ENCODE measurements at regions not wholly inside any gene's neighbourhood (a gene's known extent, or its start where the extent isn't known, plus 50 kb on each side); places are given as distances from the start of the nearest gene placed in this dataset.

DNA sequence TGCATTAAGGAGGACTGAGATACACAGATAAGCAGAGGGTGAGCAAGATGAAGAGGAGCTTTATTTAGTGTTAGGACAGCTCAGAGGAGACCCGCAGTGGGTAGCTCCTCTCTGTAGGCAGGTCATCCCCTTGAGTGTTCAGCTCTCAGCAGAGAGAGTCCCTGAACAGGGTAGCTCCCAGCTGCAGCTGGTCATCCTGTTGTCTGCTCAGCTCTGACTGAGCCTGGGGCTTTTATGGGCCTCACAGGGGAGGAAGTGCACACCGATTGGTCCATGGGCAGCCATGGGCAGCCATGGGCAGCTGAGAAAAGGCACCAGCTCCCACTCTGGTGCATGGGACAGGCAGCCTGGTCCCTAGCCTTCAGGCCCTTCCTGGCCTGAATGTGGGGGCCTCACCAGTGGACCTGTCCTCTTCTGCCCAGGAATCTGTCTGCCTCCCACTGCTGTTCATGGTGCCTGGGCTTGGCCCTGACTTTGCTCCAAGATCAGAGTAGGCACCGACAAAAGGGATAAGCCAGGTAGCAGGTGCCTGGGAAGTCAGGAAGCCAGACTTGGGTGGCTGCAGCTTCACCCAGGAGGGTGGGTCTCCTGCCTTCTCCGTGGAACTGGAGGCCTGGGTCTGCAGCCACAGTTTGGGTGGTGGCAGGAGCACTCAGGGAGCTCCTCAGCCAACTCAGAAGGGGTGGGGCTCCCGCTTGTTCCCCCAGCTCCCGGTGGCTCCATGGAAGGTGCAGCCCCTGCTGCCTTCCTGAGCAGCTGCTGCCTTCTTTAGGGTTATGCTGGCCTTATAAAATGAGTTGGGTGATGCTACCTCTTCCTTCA is 54.7 kb downstream of the MYEOV start:
- no peak for DNase-seq

DNA sequence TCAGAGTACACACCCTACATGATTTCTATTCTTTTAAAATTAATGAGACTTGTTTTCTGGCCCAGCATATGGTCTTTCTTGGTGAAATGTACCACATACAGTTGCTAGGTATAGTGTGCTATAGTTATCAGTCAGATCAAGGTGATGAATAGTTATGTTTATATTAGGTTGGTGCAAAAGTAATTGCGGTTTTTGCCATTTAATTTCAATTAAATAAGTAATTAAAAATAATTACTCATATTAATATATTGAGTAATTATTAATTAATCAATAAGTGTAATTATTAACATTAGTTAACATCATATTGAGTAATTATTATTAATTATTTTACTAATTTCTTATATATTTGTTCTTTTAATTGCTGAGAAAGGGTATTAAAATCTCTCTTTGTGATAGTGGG is 56.1 kb downstream of the MYEOV start:
- DNase-seq, result no peak

DNA sequence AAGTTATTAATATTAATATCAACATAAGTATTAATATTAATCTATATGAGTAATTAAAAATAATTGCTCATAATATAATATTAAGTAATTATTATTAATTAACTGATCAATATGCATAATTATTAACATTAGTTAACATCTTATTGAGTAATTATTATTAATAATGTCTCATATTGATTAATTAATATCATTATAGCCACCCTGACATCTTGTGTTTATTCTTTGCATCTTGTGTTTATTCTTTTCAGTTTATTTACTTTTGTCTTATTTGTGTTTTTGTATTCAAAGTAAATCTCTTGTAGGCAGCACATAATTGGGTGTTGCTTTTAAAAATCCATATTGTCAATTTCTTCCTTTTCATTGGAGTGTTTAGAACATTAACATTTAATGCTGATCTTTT is 56.6 kb downstream of the MYEOV start:
- no peak for DNase-seq

DNA sequence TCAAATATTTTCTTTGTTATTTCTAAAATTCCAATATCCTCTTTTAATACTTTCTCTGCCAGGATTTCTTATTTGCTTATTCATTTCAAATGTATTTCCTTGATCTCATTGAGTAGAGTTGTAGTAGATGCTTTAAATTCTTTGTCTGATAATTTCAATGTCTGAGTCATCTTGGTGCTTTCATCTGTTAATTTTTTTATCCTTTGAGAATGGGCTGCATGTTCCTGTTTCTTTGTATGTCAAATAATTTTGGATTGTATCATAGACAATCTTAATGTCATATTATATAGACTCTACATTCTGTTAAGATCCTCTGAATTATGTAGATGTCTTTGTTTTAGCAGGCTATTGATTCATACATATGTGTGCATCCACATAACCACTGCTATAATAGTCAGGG is 57.5 kb downstream of the MYEOV start:
- no peak for DNase-seq

DNA sequence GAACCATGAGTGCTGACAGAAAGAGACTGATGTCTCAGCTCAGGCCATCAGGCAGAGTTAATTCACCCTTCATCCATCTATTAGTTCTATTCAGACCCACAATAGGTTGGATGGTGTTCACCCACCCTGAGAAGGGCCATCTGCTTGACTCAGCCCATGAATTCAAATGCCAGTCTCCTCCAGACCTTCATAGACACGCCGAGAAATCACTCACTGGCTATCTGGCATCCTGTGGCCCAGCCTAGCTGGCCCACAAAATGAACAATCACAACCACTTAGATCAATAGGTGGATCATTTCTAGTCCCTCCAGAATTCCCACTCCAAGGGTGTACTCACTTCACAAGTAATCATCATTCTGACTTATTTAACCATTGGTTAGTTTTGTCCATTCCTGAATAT is 58.2 kb downstream of the MYEOV start:
- DNase-seq, result no peak

DNA sequence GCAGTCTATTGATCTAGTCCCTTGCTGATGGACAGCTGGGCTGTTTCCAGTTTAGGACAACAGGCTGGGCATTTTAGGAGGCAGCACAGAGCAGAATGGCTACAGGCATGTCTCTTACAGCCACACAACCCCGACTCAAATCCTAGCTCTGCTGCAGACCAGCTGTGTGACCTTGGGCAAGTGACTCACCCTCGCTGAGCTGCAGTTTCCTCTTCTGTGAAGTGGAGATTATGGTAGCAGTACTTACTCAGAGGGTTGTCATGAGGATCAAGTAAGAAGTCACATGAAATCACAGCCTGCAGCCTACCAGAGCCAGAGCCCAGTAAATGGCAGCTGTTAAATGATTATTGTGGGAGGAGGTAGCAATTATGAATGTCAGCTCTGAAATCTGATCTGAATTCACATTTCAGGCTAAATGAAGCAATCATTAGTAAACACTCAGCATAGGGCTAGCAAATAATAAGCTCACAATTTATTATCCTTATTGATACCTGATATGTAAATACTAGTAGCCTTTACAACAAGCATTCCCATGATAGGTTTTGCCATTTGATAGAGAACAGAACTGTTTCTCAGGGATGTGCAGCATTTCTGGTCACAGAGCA is 58.9 kb downstream of the MYEOV start:
- peak; percentile 66 for DNase-seq

DNA sequence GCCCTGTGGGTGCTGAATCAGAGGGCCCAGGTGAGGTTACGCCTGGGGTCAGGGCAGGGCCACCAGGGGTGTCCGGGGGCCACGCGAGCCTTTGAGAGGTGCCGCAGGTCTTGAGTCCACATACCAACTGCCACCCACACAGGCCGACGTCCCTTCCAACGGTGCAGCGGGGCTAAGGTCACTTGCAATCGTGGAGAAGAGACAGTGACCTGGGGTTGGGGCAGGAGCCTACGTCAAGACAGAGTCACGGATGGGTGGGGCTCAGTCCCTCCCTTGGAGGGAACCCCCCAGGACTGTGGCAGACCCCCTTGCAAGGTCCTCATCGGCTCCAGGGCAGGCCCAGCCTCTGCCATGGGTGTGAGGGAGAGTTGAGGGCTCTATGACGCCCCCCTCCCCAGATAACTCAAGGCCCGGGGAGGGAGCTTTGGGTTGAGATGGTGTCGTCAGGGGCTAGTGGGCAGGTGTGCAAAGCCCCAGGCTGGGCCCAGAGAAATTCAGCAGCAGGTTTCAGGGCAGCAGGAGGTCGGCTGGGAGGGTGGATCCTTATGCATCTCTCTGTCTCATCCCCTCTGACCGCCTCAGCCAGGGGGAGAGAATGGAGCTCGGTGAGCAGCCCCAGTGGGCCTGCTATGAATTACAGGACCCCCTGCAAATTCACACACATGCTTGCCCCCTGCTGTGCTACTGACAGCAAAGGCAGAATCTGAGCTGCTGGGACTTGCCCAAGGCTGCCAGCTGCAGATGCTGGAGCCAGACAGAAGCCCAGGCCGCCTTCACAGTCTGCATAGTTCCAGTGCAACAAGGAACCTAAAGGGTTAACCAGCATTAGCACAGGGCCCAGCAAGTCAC is 60.0 kb downstream of the MYEOV start:
- DNase-seq, result no peak

DNA sequence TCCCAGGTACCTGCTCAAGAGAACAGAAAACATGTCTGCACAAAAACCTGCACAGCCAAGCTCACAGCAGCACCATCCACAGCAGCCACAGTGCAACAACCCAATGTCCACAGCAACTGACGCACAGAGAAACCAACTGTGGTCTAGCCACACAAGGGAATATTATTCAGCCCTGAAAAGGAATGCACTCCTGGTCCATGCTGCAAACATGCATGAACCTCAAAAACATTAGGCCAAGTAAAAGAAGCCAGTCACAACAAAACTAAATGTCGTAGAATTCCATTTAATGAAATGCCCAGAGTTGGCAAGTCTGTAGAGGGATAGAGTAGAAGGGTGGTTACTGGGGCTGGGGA is 60.6 kb downstream of the MYEOV start:
- no peak for DNase-seq

DNA sequence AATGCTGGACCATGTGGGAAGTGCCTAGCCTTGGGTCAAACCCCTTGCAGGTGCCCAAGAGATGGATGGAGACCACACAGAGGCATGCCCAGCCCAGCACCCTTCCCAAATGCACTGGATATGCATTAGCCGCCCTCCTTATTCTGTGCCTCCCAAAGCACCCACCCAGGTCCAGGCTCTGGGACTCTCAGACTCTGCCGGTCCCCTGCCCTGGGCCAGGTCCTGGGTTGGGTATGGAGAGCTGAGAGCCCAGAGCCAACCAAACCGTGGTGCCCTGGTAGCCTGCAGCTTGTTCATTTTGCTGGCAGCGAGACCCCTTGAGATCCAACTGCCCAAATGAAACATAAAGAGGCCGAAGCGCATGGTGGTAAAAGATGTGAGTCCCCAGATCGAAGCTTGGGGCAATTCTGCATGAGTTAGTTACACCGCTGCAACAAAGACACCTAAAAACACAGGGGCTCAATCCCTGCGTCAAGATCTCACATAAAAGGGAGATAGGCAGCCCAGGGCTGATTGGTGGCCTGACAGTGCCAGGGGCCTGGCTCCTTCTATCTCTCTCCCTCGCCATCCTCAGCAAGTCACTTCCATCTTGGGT is 61.5 kb downstream of the MYEOV start:
- DNase-seq, result no peak

DNA sequence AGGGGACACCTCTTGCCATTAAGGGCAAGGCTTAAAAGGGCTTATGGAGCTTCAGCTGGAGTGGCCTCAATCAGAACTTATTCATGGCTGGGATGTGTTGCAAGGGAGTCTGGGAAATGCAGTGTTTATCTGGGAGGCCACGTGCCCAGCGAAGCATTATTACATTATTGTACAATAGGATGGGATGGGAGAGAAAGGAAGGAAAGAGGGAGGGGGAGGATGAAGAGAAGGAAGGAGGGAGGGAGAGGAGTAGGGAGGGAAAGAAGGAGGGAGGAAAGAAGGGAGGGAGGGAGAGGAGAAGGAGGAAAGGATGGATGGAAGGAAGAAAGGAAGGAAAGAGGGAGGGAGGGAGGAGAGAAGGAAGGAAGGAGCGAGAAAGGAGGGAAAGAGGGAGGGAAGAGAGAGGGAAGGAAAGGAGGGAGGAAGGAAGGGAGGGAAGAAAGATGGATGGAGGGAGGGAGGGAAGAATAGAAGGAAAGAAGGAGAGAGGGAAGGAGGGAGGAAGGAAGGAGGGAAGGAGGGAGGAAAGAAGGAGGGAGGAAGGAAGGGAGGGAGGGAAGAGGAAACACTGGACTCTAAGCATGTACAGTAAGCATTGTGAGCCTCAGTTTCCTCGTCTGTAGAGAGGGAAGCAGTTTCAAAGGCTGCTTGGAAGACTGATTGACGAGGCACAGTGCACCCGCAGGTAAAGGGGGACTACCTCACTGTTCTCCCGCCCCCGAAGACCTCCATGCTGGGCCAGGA is 62.2 kb downstream of the MYEOV start:
- DNase-seq, result no peak

DNA sequence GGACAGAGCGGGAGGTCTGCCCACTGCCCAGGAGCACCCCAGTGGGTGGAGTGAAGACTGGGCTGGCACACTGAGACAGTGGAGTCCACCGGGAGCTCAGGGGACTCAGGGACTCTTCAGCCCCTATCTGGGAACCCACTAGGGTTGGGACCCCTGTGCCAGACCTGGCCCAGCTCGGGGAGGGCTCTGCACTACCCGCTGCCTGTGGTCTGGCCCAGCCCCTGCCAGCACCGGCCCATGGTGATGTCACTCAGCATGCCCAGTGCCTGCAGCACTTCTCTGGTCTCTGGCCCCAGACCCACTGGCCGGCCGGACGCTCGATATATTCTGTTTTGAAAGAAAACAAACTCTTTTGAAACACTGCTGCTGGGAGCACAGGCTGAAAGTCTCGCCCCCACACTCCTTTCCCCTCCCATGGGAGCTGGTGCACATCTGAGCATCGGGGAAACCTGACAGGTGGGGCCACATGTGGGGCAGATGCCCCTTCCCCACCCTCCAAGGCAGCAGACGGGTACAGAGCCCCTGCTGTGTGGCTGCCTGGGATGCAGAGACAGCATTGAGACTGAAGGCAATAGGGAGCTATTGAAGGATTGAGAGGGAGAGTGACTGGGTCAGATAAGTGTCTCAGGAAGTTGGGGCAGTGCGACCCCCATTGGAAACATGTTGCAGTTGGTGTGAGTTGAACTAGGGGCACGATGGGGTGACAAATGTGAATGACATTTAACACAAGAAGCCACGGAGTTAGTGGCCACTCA is 62.9 kb downstream of the MYEOV start:
- DNase-seq, result no peak

DNA sequence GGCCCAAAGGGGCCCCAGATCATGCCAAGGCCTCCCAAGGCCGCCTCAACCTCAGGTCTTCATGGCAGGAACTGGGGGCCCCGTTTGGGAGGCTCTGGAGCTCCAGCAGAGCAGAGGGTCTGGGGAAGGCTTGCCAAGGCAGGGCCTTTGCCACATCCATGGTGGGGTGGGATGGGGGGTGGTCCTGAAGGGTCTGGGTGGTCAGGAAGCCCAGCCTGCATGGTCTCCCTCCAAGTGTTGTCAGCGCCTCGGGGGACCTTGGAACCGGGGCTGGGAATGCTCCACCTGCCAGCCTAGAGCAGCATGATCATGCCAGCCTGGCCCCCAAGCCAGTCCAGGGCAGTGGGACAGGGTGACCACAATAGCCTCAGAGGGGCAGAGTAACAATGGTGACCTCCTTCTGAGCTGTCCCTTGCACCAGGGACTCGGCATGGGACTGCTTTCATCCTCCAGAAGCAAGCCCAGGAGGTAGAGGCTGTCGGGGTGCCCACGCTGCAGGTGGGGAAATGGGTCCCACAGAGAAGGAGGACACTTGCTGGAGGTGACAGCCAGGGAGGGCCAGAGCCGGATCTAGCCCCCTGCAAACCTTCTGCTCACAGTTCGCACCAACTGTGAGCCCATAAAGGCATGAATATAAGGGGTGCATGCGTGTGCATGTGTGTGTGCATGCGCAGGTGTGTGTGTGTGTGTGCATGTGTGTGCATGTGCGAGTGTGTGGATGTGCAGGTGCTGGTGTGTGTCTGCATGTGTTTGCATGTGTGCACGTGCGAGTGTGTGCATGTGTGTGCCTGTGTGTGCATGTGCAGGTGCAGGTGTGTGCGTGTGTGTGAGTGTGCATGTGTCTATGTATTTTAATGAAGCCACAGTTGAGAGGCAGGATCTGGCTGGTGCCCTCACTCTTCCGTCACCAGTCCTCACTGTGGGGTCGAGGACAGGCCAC is 63.8 kb downstream of the MYEOV start:
- no peak for DNase-seq

DNA sequence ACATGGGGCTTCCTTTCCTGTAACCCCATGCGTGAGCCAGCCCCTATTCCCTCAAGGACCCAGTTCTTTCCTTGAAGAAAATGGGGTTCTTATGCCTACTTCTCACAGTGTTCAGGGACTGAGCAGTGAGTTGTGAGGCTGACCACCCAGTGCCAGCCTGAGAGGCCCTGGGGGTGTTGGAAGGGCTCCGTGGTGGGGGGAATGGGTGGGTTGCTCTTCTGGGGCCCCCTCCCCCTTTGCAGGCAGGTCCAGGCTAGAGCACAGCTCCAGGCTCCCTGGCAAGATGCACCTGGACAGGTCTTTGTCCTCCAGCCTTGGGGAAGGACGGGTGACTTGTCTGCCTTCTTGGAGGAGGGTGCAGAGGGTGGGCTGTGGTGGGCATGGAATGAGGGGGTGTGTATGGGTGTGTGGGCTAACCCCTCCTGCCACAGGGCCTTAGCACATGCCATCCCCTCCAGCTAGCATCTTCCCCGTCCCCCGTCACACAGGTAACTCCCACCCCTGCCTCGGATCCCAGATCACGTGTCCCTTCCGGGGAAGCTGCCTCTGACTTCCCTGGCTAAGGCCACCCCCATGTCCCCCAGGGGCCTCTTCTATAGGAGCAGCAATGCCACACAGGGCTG is 64.6 kb downstream of the MYEOV start:
- no peak for DNase-seq

DNA sequence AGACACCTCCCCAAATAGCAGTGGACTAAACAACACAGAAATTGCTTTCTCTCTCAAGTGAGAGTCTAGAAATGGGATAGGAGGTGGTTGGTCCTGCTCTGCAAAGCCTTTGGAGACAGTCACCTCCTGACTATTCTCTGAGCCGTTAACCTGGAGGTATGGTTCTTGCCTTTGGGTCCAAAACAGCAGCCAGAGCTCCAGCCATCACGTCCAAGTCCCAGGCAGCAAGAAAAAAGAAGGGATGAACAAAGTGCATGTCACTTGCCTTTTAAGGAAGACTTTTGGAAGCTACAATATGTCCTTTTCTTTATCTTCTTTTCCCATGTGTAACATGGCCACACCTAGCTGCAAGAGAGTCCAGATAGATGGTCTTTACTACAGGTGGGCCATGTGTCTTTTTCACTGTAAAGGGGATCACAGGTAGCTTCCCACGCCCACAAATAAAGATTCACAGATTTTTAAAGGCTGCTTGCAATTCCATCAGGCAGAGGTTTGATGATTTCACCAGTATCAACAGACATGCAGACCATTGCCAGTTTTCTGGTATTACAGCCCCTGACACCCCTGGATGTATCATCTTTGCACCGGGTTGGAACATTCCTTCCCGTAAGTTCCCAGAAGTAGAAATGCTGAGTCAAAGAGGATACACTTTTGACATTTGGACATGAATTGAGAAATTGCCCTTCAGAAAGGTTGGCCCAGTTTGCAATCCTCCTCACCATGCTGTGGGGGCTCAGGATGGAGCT is 66.0 kb downstream of the MYEOV start:
- no peak for DNase-seq

DNA sequence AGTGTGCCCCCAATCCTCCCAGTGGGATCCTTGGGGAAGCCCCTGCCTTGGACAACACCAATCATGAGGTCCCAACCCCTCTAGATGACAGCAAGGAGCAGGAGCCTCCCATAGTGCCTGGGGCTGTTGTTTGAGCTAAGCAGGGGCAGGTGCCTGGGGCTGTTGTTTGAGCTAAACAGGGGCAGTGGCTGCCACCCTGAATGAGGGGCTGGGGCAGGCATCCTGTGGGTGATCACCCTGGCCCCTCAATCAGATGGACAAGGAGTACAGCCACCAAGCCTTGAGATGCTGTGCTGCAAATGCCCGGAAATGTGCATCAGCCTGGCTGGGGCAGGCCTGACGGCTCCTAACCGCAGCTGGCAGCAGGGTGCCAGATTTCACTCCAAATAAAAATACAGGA is 66.7 kb downstream of the MYEOV start:
- no peak for DNase-seq

DNA sequence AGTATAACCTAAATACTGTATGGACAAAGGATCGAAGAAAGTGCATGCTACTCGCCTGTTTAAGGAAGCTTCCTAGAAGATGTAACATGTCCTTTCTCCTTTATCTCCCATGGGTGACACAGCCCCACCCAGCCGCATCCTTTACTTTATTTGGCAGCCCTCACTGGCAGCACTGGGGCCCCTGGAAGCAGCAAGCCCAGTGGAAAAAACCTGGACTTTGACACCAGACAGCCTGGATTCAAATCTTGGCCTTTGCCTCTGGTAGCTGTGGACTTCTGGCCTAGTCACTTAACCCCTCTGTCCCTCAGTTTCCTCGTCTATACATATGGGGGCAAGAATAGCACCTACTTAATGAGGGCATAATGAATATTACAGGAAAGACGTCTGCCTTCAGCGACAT is 67.1 kb downstream of the MYEOV start:
- DNase-seq, result no peak

DNA sequence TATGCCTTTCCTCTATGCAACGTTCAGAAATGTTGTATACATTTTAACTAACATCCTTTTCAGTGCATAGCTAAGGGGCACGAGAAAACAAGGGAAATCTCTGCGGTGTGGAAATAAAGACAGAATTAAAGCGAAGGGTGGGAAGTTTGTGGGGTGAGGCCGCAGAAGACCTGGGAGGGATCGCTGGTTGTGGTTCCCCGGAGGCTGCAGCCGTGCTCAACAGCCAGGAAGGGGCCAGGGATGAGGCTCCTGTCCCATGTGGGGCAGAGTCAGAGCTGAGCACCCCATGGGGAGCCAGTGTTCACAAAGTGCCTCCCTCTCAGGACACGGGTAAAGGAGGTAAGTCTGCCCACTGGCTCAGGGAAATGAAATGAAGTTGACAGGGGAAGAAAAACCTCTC is 67.5 kb downstream of the MYEOV start:
- DNase-seq, result no peak

DNA sequence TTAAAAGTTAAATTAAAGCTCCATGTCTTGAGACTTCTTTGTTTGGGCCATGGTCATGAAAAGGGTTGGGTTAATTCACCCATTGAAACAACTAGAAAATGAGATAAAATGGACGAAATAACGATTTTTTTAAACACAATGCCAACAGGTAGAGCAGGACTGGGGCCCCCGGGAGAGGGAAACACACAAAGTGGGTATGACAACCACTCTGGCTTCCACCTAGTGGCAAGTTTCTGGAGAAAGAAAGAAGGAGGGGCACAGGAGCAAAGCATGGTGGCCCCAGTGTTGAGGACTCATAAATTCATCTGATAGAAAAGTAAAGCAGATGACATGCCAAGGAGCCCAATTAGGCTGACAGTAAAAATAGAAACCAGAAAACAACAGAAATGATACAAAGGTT is 68.4 kb downstream of the MYEOV start:
- no peak for DNase-seq

DNA sequence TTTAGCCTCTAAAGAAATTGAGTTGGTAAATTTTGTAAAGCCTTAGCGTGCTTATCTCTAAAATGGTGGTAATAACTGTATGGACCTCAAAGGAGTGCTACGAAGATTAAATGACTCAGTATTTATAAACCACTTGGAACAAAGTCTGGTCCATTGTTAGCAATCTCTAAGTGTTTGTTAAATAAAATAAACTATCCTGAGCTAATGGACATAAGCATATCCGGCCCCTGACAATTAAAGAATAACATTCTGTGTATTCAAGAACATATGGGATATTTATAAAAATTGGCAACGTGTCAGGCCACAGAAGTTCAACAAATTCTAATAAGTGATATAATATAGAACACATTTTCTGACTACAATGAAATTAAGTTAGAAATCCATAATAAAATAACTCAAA is 71.0 kb downstream of the MYEOV start:
- no peak for DNase-seq

DNA sequence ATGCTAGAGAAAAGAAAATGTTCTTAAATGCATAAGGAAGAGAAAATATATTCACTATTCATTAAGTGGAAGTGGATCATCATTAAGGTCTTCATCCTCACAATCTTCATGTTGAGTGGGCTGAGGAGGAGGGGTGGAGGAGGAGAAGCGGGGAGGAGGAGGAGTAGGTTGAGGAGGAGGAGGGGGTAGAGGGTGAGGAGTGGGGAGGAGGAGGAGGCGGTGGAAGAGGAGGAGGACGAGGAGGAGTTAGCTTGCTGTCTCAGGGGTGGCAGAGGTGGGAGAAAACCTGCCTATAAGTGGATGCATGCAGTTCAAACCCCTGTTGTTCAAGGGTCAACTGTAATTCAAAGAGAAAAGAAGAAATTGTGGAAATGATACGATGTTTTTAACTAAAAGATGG is 71.6 kb downstream of the MYEOV start:
- DNase-seq, result no peak
